ENCODE measurements at regions not wholly inside any gene's neighbourhood (a gene's known extent, or its start where the extent isn't known, plus 50 kb on each side); places are given as distances from the start of the nearest gene placed in this dataset.

- Histone ChIP-seq H3K27me3 (ENCODE audit: insufficient read depth) (peaks cover 22% of the 10 kb centered on the region), H3K79me2 (replicated peaks; ENCODE audit: insufficient read depth) (no peaks in the 10 kb centered on the region), H3K27ac (ENCODE audit: low read depth) (no peak overlapping the region), H3K9me2 (ENCODE audit: insufficient read depth) (no peaks in the 10 kb centered on the region), H3K4me2 (no peak overlapping the region), H4K20me1 (replicated peaks; ENCODE audit: insufficient read depth) (no peaks in the 10 kb centered on the region), H3K4me1 (ENCODE audit: insufficient read depth) (no peaks in the 10 kb centered on the region), H3K4me3 (no peak overlapping the region), H3F3A (replicated peaks; ENCODE audit: low read depth) (no peaks in the 10 kb centered on the region), H3K36me3 (ENCODE audit: insufficient read depth) (no peaks in the 10 kb centered on the region), H2AFZ (no peak overlapping the region)
- Mint-ChIP-seq H3K27me3 (ENCODE audit: insufficient read depth, low read depth, poor library complexity) (peaks cover 10% of the 10 kb centered on the region), H3K27ac (no peak overlapping the region), H3K4me3 (no peak overlapping the region), H3K4me1 (no peaks in the 10 kb centered on the region), H3K36me3 (ENCODE audit: low read depth) (no peaks in the 10 kb centered on the region), H3K9me3 (no peaks in the 10 kb centered on the region)
- ATAC-seq (no peak), DNase-seq (ENCODE audit: low spot score) (no peak)
- TF ChIP-seq EZH2 (IDR thresholded peaks at IDR 0.05; ENCODE audit: low read depth, unreplicated experiment) (no peak), POLR2AphosphoS5 (IDR thresholded peaks at IDR 0.05; ENCODE audit: low read depth) (no peak), JUNB (IDR thresholded peaks at IDR 0.05; ENCODE audit: unreplicated experiment) (no peak), ZNF114 (CRISPR knock-in tag; IDR thresholded peaks at IDR 0.05) (no peak), NANOG (IDR thresholded peaks at IDR 0.05; ENCODE audit: borderline replicate concordance) (no peak)
These were observed 382.8 kb upstream of the CFAP20DC start for GRCh38 chr3:59432665-59433064.

- Histone ChIP-seq H3K27me3 (ENCODE audit: insufficient read depth) (0 out of 2 replicates have a peak, but pooled peaks cover 4% of the 10 kb centered on the region), H3K4me3 (no peak overlapping the region), H3K4me2 (no peak overlapping the region), H2AFZ (no peak overlapping the region), H4K20me1 (replicated peaks; ENCODE audit: insufficient read depth) (no peaks in the 10 kb centered on the region), H3K4me1 (ENCODE audit: insufficient read depth) (no peaks in the 10 kb centered on the region), H3K79me2 (replicated peaks; ENCODE audit: insufficient read depth) (no peaks in the 10 kb centered on the region), H3K9me2 (ENCODE audit: insufficient read depth) (no peaks in the 10 kb centered on the region), H3K27ac (ENCODE audit: low read depth) (no peak overlapping the region), H3K36me3 (ENCODE audit: insufficient read depth) (no peaks in the 10 kb centered on the region), H3F3A (replicated peaks; ENCODE audit: low read depth) (no peaks in the 10 kb centered on the region)
- H3K9me3 Mint-ChIP-seq, result no peaks in the 10 kb centered on the region
- no peak overlapping the region for H3K27ac Mint-ChIP-seq
- no peaks in the 10 kb centered on the region for H3K27me3 Mint-ChIP-seq (ENCODE audit: insufficient read depth, low read depth, poor library complexity)
- no peaks in the 10 kb centered on the region for H3K4me1 Mint-ChIP-seq
- no peak for TF ChIP-seq NANOG (IDR thresholded peaks at IDR 0.05; ENCODE audit: borderline replicate concordance)
- TF ChIP-seq JUNB (IDR thresholded peaks at IDR 0.05; ENCODE audit: unreplicated experiment), result no peak
- no peak for TF ChIP-seq ZNF331 (CRISPR knock-in tag; IDR thresholded peaks at IDR 0.05; ENCODE audit: low read depth)
- no peak for TF ChIP-seq CREB1 (CRISPR knock-in tag; IDR thresholded peaks at IDR 0.05; ENCODE audit: low read depth)
- TF ChIP-seq POLR2AphosphoS5 (IDR thresholded peaks at IDR 0.05; ENCODE audit: low read depth), result no peak
- TF ChIP-seq CTCF (conservative IDR thresholded peaks at IDR 0.05; ENCODE audit: low read depth in 2 of 2), result no peak
- no peak for TF ChIP-seq STAT1 (IDR thresholded peaks at IDR 0.05; ENCODE audit: unreplicated experiment)
- no peak for TF ChIP-seq EZH2 (IDR thresholded peaks at IDR 0.05; ENCODE audit: low read depth, unreplicated experiment)
- no peak for TF ChIP-seq EZH2phosphoT487 (IDR thresholded peaks at IDR 0.05; ENCODE audit: unreplicated experiment)
- no peak overlapping the region for H3K4me3 Mint-ChIP-seq
- ATAC-seq (no peak), DNase-seq (ENCODE audit: low spot score) (no peak)
- no peaks in the 10 kb centered on the region for H3K36me3 Mint-ChIP-seq (ENCODE audit: low read depth)
These were observed 380.5 kb upstream of the CFAP20DC start for GRCh38 chr3:59430341-59430740.

GRCh38 chr3:59429198-59429597 is 379.4 kb upstream of the CFAP20DC start:
- Histone ChIP-seq H3K4me2 (no peak overlapping the region), H3K27me3 (ENCODE audit: insufficient read depth) (0 out of 2 replicates have a peak, but pooled peaks cover 4% of the 10 kb centered on the region), H4K20me1 (replicated peaks; ENCODE audit: insufficient read depth) (no peaks in the 10 kb centered on the region), H2AFZ (no peak overlapping the region), H3F3A (replicated peaks; ENCODE audit: low read depth) (no peaks in the 10 kb centered on the region), H3K4me1 (ENCODE audit: insufficient read depth) (no peaks in the 10 kb centered on the region), H3K27ac (ENCODE audit: low read depth) (no peak overlapping the region), H3K4me3 (no peak overlapping the region), H3K79me2 (replicated peaks; ENCODE audit: insufficient read depth) (no peaks in the 10 kb centered on the region), H3K36me3 (ENCODE audit: insufficient read depth) (no peaks in the 10 kb centered on the region), H3K9me2 (ENCODE audit: insufficient read depth) (no peaks in the 10 kb centered on the region)
- Mint-ChIP-seq H3K27ac (no peak overlapping the region), H3K4me3 (no peak overlapping the region), H3K4me1 (no peaks in the 10 kb centered on the region), H3K36me3 (ENCODE audit: low read depth) (no peaks in the 10 kb centered on the region), H3K27me3 (ENCODE audit: insufficient read depth, low read depth, poor library complexity) (no peaks in the 10 kb centered on the region), H3K9me3 (no peaks in the 10 kb centered on the region)
- ATAC-seq (no peak), DNase-seq (ENCODE audit: low spot score) (no peak)
- TF ChIP-seq ZNF462 (CRISPR knock-in tag; IDR thresholded peaks at IDR 0.05), result no peak
